Suppressor macrophage treated with lipopolysaccharide for 4 hours (primary cell): ENCODE measurements at regions not wholly inside any gene's neighbourhood (a gene's known extent, or its start where the extent isn't known, plus 50 kb on each side); places are given as distances from the start of the nearest gene placed in this dataset.
A peak's percentile ranks its signal among the peaks of the same experiment; 100 is the strongest.
"Not testable (repeated sequence)": the region's sequence is repeated elsewhere in the genome, so short reads cannot be mapped to it uniquely, and the experiment has no call there.

ENCODE experiments used
- DNase-seq: peaks from one replicate; pipeline ENCODE4 v3.0.0-alpha.2; 2020

GRCh38 chr4:107562316-107562715 is 157.7 kb downstream of the PAPSS1 start:
- DNase-seq: no peak

GRCh38 chr4:107561481-107561880 is 158.6 kb downstream of the PAPSS1 start:
- DNase-seq: no peak

- DNase-seq: no peak
Measured at GRCh38 chr4:107559653-107560052, 160.4 kb downstream of the PAPSS1 start.

GRCh38 chr4:107552306-107552705 is 167.7 kb downstream of the PAPSS1 start:
- DNase-seq: no peak

- DNase-seq: no peak
Measured at GRCh38 chr4:107548211-107548905, 171.7 kb downstream of the PAPSS1 start.

GRCh38 chr4:107546638-107547037 is 173.4 kb downstream of the PAPSS1 start:
- peak; percentile 1 for DNase-seq

- no peak for DNase-seq
Measured at GRCh38 chr4:107541511-107541910, 178.5 kb downstream of the PAPSS1 start.

- no peak for DNase-seq
Measured at GRCh38 chr4:107531927-107532326, 188.1 kb downstream of the PAPSS1 start.

- DNase-seq: no peak
Measured at GRCh38 chr4:107520368-107520767, 199.7 kb downstream of the PAPSS1 start.

- DNase-seq: no peak
Measured at GRCh38 chr4:107519053-107519452, 201.0 kb downstream of the PAPSS1 start.

- DNase-seq: no peak
Measured at GRCh38 chr4:107518076-107518475, 202.0 kb downstream of the PAPSS1 start.

GRCh38 chr4:107512549-107512948 is 207.5 kb downstream of the PAPSS1 start:
- no peak for DNase-seq

- no peak for DNase-seq
Measured at GRCh38 chr4:107509615-107510014, 210.4 kb downstream of the PAPSS1 start.

GRCh38 chr4:107500551-107500950 is 219.5 kb downstream of the PAPSS1 start:
- no peak for DNase-seq

- no peak for DNase-seq
Measured at GRCh38 chr4:107497054-107497453, 223.0 kb downstream of the PAPSS1 start.

GRCh38 chr4:107492566-107492965 is 227.5 kb downstream of the PAPSS1 start:
- DNase-seq: no peak

GRCh38 chr4:107490116-107490515 is 229.9 kb downstream of the PAPSS1 start:
- no peak for DNase-seq

GRCh38 chr4:107483621-107484020 is 236.4 kb downstream of the PAPSS1 start:
- DNase-seq: not testable (repeated sequence)

GRCh38 chr4:107482546-107482945 is 237.5 kb downstream of the PAPSS1 start:
- DNase-seq: no peak

GRCh38 chr4:107478327-107478980 is 241.6 kb downstream of the PAPSS1 start:
- DNase-seq: no peak

- no peak for DNase-seq
Measured at GRCh38 chr4:107473126-107473525, 246.9 kb downstream of the PAPSS1 start.

GRCh38 chr4:107472265-107472948 is 247.6 kb downstream of the PAPSS1 start:
- no peak for DNase-seq

- no peak for DNase-seq
Measured at GRCh38 chr4:107470173-107470572, 249.9 kb downstream of the PAPSS1 start.

- no peak for DNase-seq
Measured at GRCh38 chr4:107468812-107469211, 251.2 kb downstream of the PAPSS1 start.
